HEK293 (cell line): ENCODE measurements at regions not wholly inside any gene's neighbourhood (a gene's known extent, or its start where the extent isn't known, plus 50 kb on each side); places are given as distances from the start of the nearest gene placed in this dataset.
"Not testable (repeated sequence)": the region's sequence is repeated elsewhere in the genome, so short reads cannot be mapped to it uniquely, and the experiment has no call there.

Experiments
- CTCF ChIA-PET: fragments of 350-600 bp; formaldehyde crosslinking; extraction: SDS; loops from one replicate; lab custom pipeline; 2021; ENCODE audit warnings: antibody characterized with exemption; lab: Yijun Ruan, JAX
- POLR2A ChIA-PET: fragments of 300-600 bp; formaldehyde crosslinking; extraction: SDS; loops from one replicate; lab custom pipeline; 2020; ENCODE audit warnings: antibody characterized with exemption, inconsistent platforms; lab: Yijun Ruan, JAX
- H3K27ac ChIP-seq: fragments of 200-500 bp; sonication (Bioruptor generic); 2 replicates; pipeline ENCODE4 v1.5.1; 2014; ENCODE audit warnings: low read depth, low read length, control low read depth, inconsistent platforms; ENCODE audit errors: extremely low read depth
- H3K36me3 ChIP-seq, 2 experiments: fragments of 200-500 bp in 1 of 2; sonication (Bioruptor generic) in 1 of 2; 1 replicate in 1 of 2; 2 replicates in 1 of 2; pipeline ENCODE4 v1.5.1; 2014 to 2017; ENCODE audit warnings: inconsistent platforms in 2 of 2, low read length in 2 of 2; ENCODE audit not compliant: control insufficient read depth in 2 of 2, insufficient read depth in 1 of 2
- H3K4me1 ChIP-seq: fragments of 200-500 bp; sonication (Bioruptor generic); 2 replicates; pipeline ENCODE4 v1.5.1; 2014; ENCODE audit warnings: mild to moderate bottlenecking, low read length, inconsistent platforms; ENCODE audit not compliant: control insufficient read depth, insufficient read depth
- H3K4me3 ChIP-seq: 2 replicates; pipeline ENCODE4 v1.5.1; 2011; ENCODE audit warnings: low read depth, mild to moderate bottlenecking, control low read depth, low read length, moderate library complexity
- H3K9me3 ChIP-seq: fragments of 200-500 bp; sonication (Bioruptor generic); 2 replicates; pipeline ENCODE4 v1.5.1; 2014; ENCODE audit warnings: low read depth, low read length, inconsistent platforms; ENCODE audit not compliant: control insufficient read depth, insufficient read depth
- BCL6B ChIP-seq: fragments of 450-650 bp; formaldehyde crosslinking; IDR thresholded peaks from 2 replicates; pipeline ENCODE4 v1.5.1; 2017; ENCODE audit warnings: missing biosample characterization, missing genetic modification characterization
- GLIS1 ChIP-seq: fragments of 450-650 bp; formaldehyde crosslinking; IDR thresholded peaks from 2 replicates; pipeline ENCODE4 v1.5.1; 2016; ENCODE audit warnings: missing biosample characterization, missing genetic modification characterization
- HOXA7 ChIP-seq: sonication (generic); formaldehyde crosslinking; IDR thresholded peaks from 2 replicates; pipeline ENCODE4 v1.8.1; 2022; ENCODE audit warnings: missing genetic modification reagents, borderline replicate concordance
- IKZF3 ChIP-seq: fragments of 450-650 bp; IDR thresholded peaks from 2 replicates; pipeline ENCODE4 v1.5.0; 2018; ENCODE audit warnings: missing biosample characterization, mild to moderate bottlenecking, missing genetic modification characterization, moderate library complexity
- KLF16 ChIP-seq: fragments of 450-650 bp; formaldehyde crosslinking; IDR thresholded peaks from 2 replicates; pipeline ENCODE4 v1.5.1; 2017; ENCODE audit warnings: missing biosample characterization, missing genetic modification characterization
- PRDM6 ChIP-seq: fragments of 450-650 bp; formaldehyde crosslinking; IDR thresholded peaks from 2 replicates; pipeline ENCODE4 v1.5.1; 2017; ENCODE audit warnings: missing biosample characterization, missing genetic modification characterization
- ZBTB44 ChIP-seq: fragments of 450-650 bp; IDR thresholded peaks from 2 replicates; pipeline ENCODE4 v1.5.1; 2018; ENCODE audit warnings: missing biosample characterization, mild to moderate bottlenecking, missing genetic modification characterization
- ZBTB48 ChIP-seq: fragments of 450-650 bp; formaldehyde crosslinking; IDR thresholded peaks from 2 replicates; pipeline ENCODE4 v1.5.1; 2016; ENCODE audit warnings: missing biosample characterization, missing genetic modification characterization
- ZNF16 ChIP-seq: fragments of 450-650 bp; formaldehyde crosslinking; IDR thresholded peaks from 2 replicates; pipeline ENCODE4 v1.5.1; 2016; ENCODE audit warnings: low read depth, missing biosample characterization, missing genetic modification characterization
- ZNF184 ChIP-seq: fragments of 450-650 bp; IDR thresholded peaks from 2 replicates; pipeline ENCODE4 v1.5.1; 2018; ENCODE audit warnings: missing biosample characterization, mild to moderate bottlenecking, missing genetic modification characterization
- ZNF202 ChIP-seq: fragments of 450-650 bp; formaldehyde crosslinking; IDR thresholded peaks from 2 replicates; pipeline ENCODE4 v1.5.1; 2016; ENCODE audit warnings: missing biosample characterization, missing genetic modification characterization, borderline replicate concordance
- ZNF248 ChIP-seq: fragments of 450-650 bp; formaldehyde crosslinking; IDR thresholded peaks from 2 replicates; pipeline ENCODE4 v1.5.1; 2017; ENCODE audit warnings: missing biosample characterization, missing genetic modification characterization
- ZNF292 ChIP-seq: fragments of 450-650 bp; formaldehyde crosslinking; IDR thresholded peaks from 2 replicates; pipeline ENCODE4 v1.5.1; 2016; ENCODE audit warnings: low read depth, missing biosample characterization, missing genetic modification characterization, borderline replicate concordance
- ZNF341 ChIP-seq: fragments of 450-650 bp; formaldehyde crosslinking; IDR thresholded peaks from 2 replicates; pipeline ENCODE4; 2016; ENCODE audit warnings: low read depth, missing biosample characterization, missing genetic modification characterization
- ZNF394 ChIP-seq: fragments of 450-650 bp; formaldehyde crosslinking; IDR thresholded peaks from 2 replicates; pipeline ENCODE4 v1.5.1; 2016; ENCODE audit warnings: missing biosample characterization, missing genetic modification characterization, mild to moderate bottlenecking, moderate library complexity, borderline replicate concordance
- ZNF510 ChIP-seq: fragments of 450-650 bp; formaldehyde crosslinking; IDR thresholded peaks from 2 replicates; pipeline ENCODE4 v1.5.1; 2018; ENCODE audit warnings: mild to moderate bottlenecking, missing genetic modification characterization, missing biosample characterization; ENCODE audit not compliant: insufficient replicate concordance
- ZNF555 ChIP-seq: fragments of 450-650 bp; formaldehyde crosslinking; conservative IDR thresholded peaks from 2 replicates; pipeline ENCODE4 v1.5.1; 2017; ENCODE audit warnings: missing biosample characterization, mild to moderate bottlenecking, missing genetic modification characterization, inconsistent platforms
- ZNF610 ChIP-seq: fragments of 450-650 bp; formaldehyde crosslinking; IDR thresholded peaks from 2 replicates; pipeline ENCODE4 v1.5.1; 2016; ENCODE audit warnings: missing biosample characterization, missing genetic modification characterization, borderline replicate concordance
- ZNF776 ChIP-seq: fragments of 450-650 bp; formaldehyde crosslinking; IDR thresholded peaks from 2 replicates; pipeline ENCODE4 v1.5.0; 2017; ENCODE audit warnings: missing biosample characterization, missing genetic modification characterization, borderline replicate concordance

- TF ChIP-seq IKZF3 (tag by site-specific recombination) = 0 out of 2 replicates have a peak, but pooled peaks have one; percentile 8
- TF ChIP-seq ZBTB48 (tag by site-specific recombination) = peak; percentile 56; the same call in 1 of the 2 replicates
- peak; percentile 59 for TF ChIP-seq GLIS1 (tag by site-specific recombination)
These were observed 372.2 kb downstream of the NKX6-1 start (continued) for GRCh38 chr4:84126911-84127310.

GRCh38 chr4:84126061-84126787, 372.9 kb downstream of the NKX6-1 start:
- POLR2A ChIA-PET = no interaction called here
- Histone ChIP-seq H3K4me3 (no peak overlapping the region), H3K4me1 (no peaks in the 10 kb centered on the region), H3K27ac (no peak overlapping the region), H3K36me3 (no peaks in the 10 kb centered on the region)
- no peak for TF ChIP-seq ZNF510 (tag by site-specific recombination)
- TF ChIP-seq ZNF248 = no peak
- no peak for TF ChIP-seq ZNF202 (tag by site-specific recombination)
- no peak for TF ChIP-seq ZBTB44 (tag by site-specific recombination)
- TF ChIP-seq KLF16 (tag by site-specific recombination) = no peak
- no peak for TF ChIP-seq ZNF394 (tag by site-specific recombination)
- no peak for TF ChIP-seq HOXA7 (CRISPR knock-in tag)
- TF ChIP-seq ZNF610 (tag by site-specific recombination) = no peak
- TF ChIP-seq, all 188 proteins: peak for 0
- CTCF ChIA-PET = no interaction called here
- no peaks in the 10 kb centered on the region for H3K9me3 ChIP-seq

- H3K9me3 ChIP-seq = no peaks in the 10 kb centered on the region
- ChIA-PET CTCF (no interaction called here), POLR2A (no interaction called here)
- no peaks in the 10 kb centered on the region for H3K36me3 ChIP-seq
- H3K4me1 ChIP-seq = no peaks in the 10 kb centered on the region
- H3K27ac ChIP-seq = no peak overlapping the region
- no peak for TF ChIP-seq ZNF16 (tag by site-specific recombination)
- TF ChIP-seq PRDM6 (tag by site-specific recombination) = 0 out of 2 replicates have a peak, but pooled peaks have one; percentile 14
- TF ChIP-seq ZNF341 (tag by site-specific recombination) = peak; percentile 75
- TF ChIP-seq ZNF776 (tag by site-specific recombination) = no peak
- no peak for TF ChIP-seq BCL6B (tag by site-specific recombination)
- no peak for TF ChIP-seq ZNF555 (tag by site-specific recombination)
- no peak for TF ChIP-seq ZNF184
- no peak for TF ChIP-seq ZNF292
- no peak overlapping the region for H3K4me3 ChIP-seq
These were observed 389.1 kb downstream of the NKX6-1 start for GRCh38 chr4:84110040-84110439.

GRCh38 chr4:84101653-84102625, 397.2 kb downstream of the NKX6-1 start:
- CTCF ChIA-PET, H3K4me1 ChIP-seq, POLR2A ChIA-PET: not testable (repeated sequence)

More at GRCh38 chr4:84101653-84102625, 397.2 kb downstream of the NKX6-1 start:
- H3K27ac ChIP-seq, H3K36me3 ChIP-seq, H3K9me3 ChIP-seq, H3K4me3 ChIP-seq: not testable (repeated sequence)
